ENCODE measurements at regions not wholly inside any gene's neighbourhood (a gene's known extent, or its start where the extent isn't known, plus 50 kb on each side); places are given as distances from the start of the nearest gene placed in this dataset.
"Not testable (repeated sequence)": the region's sequence is repeated elsewhere in the genome, so short reads cannot be mapped to it uniquely, and the experiment has no call there.

DNA sequence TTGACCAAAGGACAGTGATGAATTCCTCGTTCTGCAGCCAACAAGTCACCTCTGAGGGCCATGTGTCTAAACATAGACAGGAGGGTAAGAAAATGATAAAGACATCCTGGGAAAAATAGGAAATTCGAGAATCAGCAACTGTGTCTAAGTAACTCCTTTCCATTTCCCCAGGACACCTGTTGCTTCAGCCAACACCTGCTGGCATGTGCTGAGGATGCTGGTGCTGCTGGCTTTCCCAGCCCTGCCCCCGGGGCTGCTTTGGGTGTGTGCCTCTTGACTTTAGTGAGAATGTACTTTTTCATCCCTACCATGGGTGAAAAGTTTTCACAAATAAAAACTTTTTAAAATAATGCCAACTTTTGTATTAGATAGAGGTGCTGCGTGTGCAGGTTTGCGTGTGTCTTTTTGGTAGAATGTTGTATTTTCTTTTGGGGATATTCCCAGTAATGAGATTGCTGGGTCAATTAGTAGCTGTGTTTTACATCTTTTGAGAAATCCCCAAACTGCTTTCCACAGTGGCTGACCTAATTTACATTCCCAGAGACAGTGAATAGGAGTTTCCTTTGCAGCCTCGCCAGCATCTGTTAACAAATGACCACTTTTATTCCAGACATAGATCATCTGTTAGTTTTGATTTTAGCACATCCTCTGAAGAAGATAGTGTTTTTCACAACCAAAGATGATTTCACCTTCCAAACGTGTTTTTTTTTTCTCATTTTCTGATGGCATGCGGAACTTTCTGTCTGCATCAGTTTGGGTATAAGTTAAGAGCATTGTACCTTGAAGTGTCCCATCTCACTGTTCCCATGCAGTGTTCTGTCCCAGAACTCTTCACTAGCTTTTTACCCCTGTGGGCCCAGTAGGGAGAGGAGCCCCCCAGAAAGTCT lies 104.2 kb upstream of the ACBD5 start:
- DNase-seq (ENCODE audit: low read depth) = no peak

DNA sequence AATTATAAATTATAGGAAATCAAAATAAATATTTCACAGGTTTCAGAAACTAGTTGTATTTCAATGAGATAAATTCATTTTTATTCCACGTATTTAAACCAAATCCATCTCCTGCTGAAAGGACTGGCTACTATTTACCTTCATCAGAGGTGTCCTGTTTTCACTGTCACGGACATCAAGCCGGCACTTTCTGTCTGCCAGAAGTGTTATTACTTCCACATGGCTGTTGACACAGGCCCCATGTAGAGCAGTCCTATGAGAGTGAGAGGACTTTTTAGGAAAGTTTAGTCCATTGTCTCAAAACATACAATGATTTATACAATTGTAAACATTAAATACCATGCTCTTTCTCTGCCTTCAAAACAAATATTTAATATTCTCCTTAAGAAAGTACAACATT lies 100.4 kb upstream of the ACBD5 start:
- DNase-seq (ENCODE audit: low read depth) = no peak

DNA sequence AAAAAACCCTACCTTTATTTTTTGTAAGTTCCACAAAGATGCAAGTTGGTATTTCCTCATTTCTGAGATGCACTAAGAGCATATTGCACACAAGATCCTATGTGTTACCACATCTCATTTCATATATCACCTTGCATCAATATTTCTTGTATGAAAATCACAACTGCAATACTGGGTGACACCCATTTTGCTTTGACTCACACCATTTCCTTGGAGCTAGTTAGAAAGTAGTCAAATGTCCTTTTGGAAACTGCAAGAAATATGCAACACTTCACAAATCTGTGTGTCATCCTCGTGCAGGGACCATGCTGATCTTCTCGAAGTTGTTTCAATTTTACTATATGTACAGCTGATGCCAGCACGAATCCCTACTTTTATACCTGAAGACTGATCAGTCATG lies 94.6 kb upstream of the ACBD5 start:
- DNase-seq (ENCODE audit: low read depth) = not testable (repeated sequence)

DNA sequence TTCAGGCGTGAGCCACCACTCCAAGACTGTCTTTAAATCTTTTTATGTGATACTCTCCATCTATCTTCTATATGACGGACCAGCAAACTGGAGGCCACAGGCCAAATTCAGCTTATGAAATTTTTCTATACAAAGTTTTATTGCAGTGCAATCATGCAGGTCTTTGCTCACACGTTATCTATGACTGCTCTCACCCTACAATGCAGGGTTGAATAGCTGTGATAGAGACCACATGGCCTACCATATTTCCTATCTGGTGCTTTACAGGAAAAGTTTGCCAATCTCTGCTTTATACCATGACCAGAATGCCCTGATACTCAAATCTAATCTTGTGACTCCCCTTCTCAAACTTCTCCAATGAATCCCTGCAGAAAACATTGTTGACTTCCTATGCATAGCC lies 89.5 kb upstream of the ACBD5 start:
- DNase-seq (ENCODE audit: low read depth) = no peak

DNA sequence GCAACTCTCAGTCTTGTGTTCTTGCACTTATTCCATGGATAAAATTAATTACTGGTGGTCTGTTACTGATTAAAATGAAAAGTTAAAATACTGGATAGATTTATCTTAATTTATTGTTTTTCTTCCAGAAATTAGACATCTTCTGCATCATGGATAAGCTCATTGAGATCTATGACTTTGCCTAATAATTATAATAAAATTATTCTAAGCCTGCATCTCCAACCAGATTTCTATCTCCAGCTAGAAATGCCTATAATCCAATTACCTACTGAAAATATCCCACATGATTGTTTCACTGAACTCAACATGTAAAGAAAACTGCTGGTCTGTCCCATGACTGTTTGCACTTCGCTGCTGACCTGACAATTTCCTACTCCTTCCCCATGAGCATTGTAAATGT lies 88.3 kb upstream of the ACBD5 start:
- DNase-seq (ENCODE audit: low read depth) = no peak

GRCh38 chr10:27326748-27327147 lies 86.2 kb upstream of the ACBD5 start:
- DNase-seq (ENCODE audit: low read depth) = not testable (repeated sequence)

DNA sequence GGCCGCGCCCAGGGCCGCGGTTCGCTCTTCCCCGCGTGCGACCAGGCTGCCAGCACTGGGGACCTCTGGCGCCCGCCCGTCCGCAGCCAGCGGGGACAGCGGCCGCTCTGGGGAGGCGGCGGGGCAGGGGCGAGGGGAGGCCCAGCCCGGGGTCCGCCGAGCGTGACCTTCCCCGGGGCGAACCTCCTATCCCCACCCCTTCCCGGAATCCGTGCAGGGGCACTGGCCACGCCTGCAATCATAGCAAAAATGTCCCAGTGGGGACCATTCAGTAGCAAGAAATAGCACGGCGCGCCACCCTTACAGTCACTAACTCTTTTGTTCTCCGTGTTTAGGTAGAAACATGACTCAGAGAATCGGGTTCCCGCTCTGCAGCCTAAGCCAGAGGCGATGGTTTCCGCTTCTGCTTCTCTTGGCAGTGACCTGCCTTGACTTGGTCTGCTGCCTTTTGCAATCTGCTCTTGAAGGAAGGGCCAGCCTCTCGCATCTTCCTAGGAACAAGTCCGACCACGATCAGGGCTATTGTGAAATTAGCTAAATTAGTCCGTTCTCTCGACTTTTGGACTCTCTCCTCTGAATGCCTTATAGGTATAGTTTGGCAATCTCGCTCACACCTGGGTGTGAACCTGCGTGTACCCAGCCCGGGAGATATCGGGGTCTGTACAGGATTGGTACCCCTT lies 79.3 kb upstream of the ACBD5 start:
- peak; percentile 80 for DNase-seq (ENCODE audit: low read depth)

DNA sequence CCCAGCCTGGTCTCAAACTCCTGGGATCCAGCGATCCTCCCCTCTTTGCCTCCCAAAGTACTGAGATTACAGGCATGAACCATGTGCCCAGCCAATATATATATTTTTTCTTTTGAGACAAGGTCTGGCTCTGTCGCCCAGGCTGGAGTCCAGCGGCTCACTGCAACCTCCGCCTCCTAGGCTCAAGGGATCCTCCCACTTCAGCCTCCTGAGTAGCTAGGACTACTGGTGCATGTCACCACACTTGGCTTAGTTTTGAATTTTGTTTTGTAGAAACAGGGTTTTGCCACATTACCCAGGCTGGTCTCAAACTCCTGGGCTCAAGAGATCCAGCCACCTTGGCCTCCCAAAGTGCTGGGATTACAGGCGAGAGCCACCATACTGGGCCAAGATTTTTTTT lies 78.5 kb upstream of the ACBD5 start:
- DNase-seq (ENCODE audit: low read depth) = not testable (repeated sequence)

- not testable (repeated sequence) for DNase-seq (ENCODE audit: low read depth)
Measured at GRCh38 chr10:27315082-27315481, 74.5 kb upstream of the ACBD5 start.

- not testable (repeated sequence) for DNase-seq (ENCODE audit: low read depth)
Measured at GRCh38 chr10:27313586-27313985, 73.0 kb upstream of the ACBD5 start.

GRCh38 chr10:27312854-27313253 lies 72.3 kb upstream of the ACBD5 start:
- no peak for DNase-seq (ENCODE audit: low read depth)

DNA sequence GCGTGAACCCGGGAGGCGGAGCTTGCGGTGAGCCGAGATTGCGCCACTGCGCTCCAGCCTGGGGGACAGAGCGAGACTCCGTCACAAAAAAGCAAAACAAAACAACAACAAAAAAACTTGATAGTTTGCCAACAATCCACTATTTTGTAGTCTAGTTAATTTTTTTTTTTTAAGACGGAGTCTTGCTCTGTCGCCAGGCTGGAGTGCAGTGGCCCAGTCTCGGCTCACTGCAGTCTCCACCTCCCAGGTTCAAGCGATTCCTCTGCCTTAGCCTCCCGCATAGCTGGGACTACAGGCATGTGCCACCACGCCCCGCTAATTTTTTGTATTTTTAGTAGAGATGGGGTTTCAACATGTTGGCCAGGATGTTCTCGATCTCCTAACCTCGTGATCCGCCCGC lies 71.2 kb upstream of the ACBD5 start:
- DNase-seq (ENCODE audit: low read depth) = not testable (repeated sequence)

- DNase-seq (ENCODE audit: low read depth) = not testable (repeated sequence)
Measured at GRCh38 chr10:27298522-27298850, 57.9 kb upstream of the ACBD5 start.

DNA sequence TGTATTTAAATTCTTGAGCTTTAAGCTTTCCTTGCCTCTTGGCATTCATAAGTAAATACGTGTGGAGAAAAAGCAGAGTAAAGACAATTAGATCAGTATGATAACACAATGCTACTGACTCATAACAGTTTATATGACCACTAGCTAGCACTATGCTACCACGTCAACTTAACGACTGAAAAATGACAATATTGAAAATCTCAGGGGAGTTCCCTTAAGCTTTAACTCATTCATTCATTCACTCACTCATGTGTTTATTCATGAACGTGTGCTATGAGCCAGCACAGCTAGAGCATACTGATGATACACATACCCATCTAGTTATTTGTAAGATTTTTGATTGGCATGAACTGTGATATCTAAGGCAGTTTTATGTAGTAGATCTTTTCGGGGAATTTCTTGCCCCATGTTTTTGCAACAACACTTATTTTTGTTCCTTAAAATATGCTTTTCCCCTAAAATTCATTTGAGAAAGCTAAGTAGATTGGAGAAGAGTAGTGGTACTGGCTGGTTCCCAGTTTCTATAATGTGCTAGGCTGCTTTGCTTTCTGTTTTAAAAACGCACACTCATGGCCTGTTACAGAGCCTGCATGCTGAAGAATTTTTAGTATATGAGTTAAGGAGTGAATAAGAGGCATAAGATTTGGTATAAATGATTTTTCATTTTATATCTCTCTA lies 57.4 kb upstream of the ACBD5 start:
- DNase-seq (ENCODE audit: low read depth) = no peak

GRCh38 chr10:27296285-27296684 lies 55.7 kb upstream of the ACBD5 start:
- not testable (repeated sequence) for DNase-seq (ENCODE audit: low read depth)

DNA sequence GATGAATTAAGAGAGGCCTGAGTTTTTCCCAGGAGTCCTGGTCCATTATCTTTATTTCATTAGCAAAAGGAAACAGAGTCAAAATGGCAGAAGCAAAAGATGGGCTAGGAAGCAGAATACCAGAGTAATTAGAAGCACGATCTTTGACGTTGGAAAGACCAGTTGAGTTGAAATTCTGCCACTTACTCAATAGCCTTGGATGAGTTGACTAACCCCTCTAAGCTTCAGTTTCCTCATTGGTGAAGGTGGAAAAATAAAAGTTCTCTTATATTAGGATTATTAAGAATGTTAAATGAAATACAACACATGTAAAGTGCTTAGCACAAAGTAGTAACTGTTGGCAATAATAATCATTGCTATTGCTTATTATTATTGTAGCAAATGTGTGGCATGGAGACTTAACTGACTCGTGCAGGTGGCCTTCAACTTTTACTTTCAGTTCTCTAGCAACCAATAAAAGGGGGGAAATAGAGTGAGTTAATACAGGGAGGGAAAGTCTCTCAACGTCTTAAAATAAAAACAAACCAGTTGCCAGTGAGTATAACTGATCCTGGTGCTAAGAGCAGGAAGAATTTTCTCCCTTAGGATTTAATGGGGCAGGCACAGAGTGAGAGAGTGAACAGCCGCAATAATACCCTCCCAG lies 50.8 kb upstream of the ACBD5 start:
- not testable (repeated sequence) for DNase-seq (ENCODE audit: low read depth)

All from fibroblast of gingiva (primary cell).